Neural progenitor cell (in vitro differentiated cells): ENCODE measurements at regions not wholly inside any gene's neighbourhood (a gene's known extent, or its start where the extent isn't known, plus 50 kb on each side); places are given as distances from the start of the nearest gene placed in this dataset.

ENCODE experiments used
- DNase-seq: peaks from one replicate; pipeline ENCODE4 v3.0.0-alpha.2; 2016; ENCODE audit warnings: low spot score
- H2AFZ ChIP-seq: fragments of 200-600 bp; sonication (generic); replicated peaks from 2 replicates; pipeline ENCODE4 v1.6.1; 2016; ENCODE audit warnings: antibody characterized with exemption
- H3F3A ChIP-seq: fragments of 200-600 bp; sonication (generic); 2 replicates; pipeline ENCODE4 v1.6.1; 2016; ENCODE audit warnings: antibody characterized with exemption, low read depth
- H3K27ac ChIP-seq: fragments of 200-600 bp; sonication (generic); 2 replicates; pipeline ENCODE4 v1.5.1; 2016; ENCODE audit warnings: mild to moderate bottlenecking
- H3K27me3 ChIP-seq: fragments of 200-600 bp; sonication (generic); 2 replicates; pipeline ENCODE4 v1.6.1; 2016; ENCODE audit warnings: mild to moderate bottlenecking, moderate library complexity
- H3K36me3 ChIP-seq: fragments of 200-600 bp; sonication (generic); 2 replicates; pipeline ENCODE4 v1.5.1; 2016
- H3K4me1 ChIP-seq: fragments of 200-600 bp; sonication (generic); 2 replicates; pipeline ENCODE4 v1.6.1; 2016; ENCODE audit warnings: mixed run types
- H3K4me2 ChIP-seq: fragments of 200-600 bp; sonication (generic); 2 replicates; pipeline ENCODE4 v1.6.1; 2016
- H3K4me3 ChIP-seq: fragments of 200-600 bp; sonication (generic); 2 replicates; pipeline ENCODE4 v1.5.1; 2016
- H3K79me2 ChIP-seq: fragments of 200-600 bp; sonication (generic); 2 replicates; pipeline ENCODE4 v1.6.1; 2016; ENCODE audit warnings: low read depth
- H3K9ac ChIP-seq: fragments of 200-600 bp; sonication (generic); 2 replicates; pipeline ENCODE4 v1.6.1; 2016
- H3K9me3 ChIP-seq: fragments of 200-600 bp; sonication (generic); 2 replicates; pipeline ENCODE4 v1.5.1; 2016; ENCODE audit warnings: low read depth
- H4K20me1 ChIP-seq: fragments of 200-600 bp; sonication (generic); 2 replicates; pipeline ENCODE4 v1.6.1; 2016; ENCODE audit warnings: low read depth
- H3K27ac Mint-ChIP-seq: 3 replicates; pipeline ENCODE4 v1.8.0; 2021; ENCODE audit warnings: mixed read lengths
- H3K27me3 Mint-ChIP-seq: 2 replicates; pipeline ENCODE4 v1.8.0; 2022; ENCODE audit warnings: low read depth, mild to moderate bottlenecking, inconsistent platforms, moderate library complexity, mixed read lengths; ENCODE audit not compliant: insufficient read depth
- H3K36me3 Mint-ChIP-seq: 3 replicates; pipeline ENCODE4 v1.8.0; 2021; ENCODE audit warnings: mixed read lengths
- H3K4me1 Mint-ChIP-seq: 3 replicates; pipeline ENCODE4 v1.8.0; 2021; ENCODE audit warnings: mixed read lengths
- H3K4me3 Mint-ChIP-seq: 3 replicates; pipeline ENCODE4 v1.8.0; 2021; ENCODE audit warnings: mild to moderate bottlenecking, moderate library complexity, mixed read lengths
- H3K9me3 Mint-ChIP-seq: 3 replicates; pipeline ENCODE4 v1.8.0; 2020; ENCODE audit warnings: mixed read lengths
- EZH2 ChIP-seq: fragments of 200-600 bp; sonication (generic); IDR thresholded peaks from 2 replicates; pipeline ENCODE4 v1.6.1; 2017; ENCODE audit warnings: antibody characterized with exemption, mild to moderate bottlenecking, moderate library complexity
- EZH2phosphoT487 ChIP-seq: fragments of 200-600 bp; sonication (generic); IDR thresholded peaks from 2 replicates; pipeline ENCODE4 v1.6.1; 2017; ENCODE audit warnings: antibody characterized with exemption
- TF ChIP-seq, protein P1 (sequence below): fragments of 200-600 bp; sonication (generic); IDR thresholded peaks from 2 replicates; pipeline ENCODE4 v1.5.1; 2017; ENCODE audit warnings: antibody characterized with exemption, mild to moderate bottlenecking

DNA sequence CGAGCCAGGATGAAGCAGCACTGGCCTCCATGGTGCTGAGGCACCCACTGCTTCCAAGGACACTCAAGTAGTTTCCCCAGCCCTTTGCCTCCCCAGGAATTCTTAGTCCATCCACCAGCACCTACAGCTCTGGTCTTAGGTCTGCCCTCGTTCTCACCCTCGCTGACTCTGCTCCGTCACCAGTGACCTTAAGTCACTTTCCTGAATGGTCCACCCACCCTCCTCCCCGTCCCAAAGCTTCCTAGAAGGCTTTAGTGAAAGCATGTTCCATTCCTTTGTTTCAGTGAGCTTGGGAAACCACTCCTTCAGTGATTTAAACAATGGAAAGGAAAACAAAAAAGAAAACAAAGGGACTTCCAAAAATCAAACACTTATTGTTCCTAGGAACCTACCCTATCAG, 54.6 kb upstream of the MAP3K1 start:
- Mint-ChIP-seq H3K27ac (no peak overlapping the region), H3K4me1 (peaks cover 3% of the 10 kb centered on the region), H3K4me3 (no peak overlapping the region), H3K36me3 (no peaks in the 10 kb centered on the region), H3K9me3 (no peaks in the 10 kb centered on the region), H3K27me3 (no peaks in the 10 kb centered on the region)
- no peaks in the 10 kb centered on the region for H3K79me2 ChIP-seq
- DNase-seq, result peak; percentile 71
- no peak overlapping the region for H3K4me3 ChIP-seq
- no peak overlapping the region for H3K27ac ChIP-seq
- peak overlapping the region; percentile 32 for H3K4me2 ChIP-seq
- TF ChIP-seq EZH2phosphoT487 (no peak), EZH2 (no peak)
- TF ChIP-seq, protein P1, sequence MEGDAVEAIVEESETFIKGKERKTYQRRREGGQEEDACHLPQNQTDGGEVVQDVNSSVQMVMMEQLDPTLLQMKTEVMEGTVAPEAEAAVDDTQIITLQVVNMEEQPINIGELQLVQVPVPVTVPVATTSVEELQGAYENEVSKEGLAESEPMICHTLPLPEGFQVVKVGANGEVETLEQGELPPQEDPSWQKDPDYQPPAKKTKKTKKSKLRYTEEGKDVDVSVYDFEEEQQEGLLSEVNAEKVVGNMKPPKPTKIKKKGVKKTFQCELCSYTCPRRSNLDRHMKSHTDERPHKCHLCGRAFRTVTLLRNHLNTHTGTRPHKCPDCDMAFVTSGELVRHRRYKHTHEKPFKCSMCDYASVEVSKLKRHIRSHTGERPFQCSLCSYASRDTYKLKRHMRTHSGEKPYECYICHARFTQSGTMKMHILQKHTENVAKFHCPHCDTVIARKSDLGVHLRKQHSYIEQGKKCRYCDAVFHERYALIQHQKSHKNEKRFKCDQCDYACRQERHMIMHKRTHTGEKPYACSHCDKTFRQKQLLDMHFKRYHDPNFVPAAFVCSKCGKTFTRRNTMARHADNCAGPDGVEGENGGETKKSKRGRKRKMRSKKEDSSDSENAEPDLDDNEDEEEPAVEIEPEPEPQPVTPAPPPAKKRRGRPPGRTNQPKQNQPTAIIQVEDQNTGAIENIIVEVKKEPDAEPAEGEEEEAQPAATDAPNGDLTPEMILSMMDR, result no peak
- no peak overlapping the region for H3K9ac ChIP-seq
- no peaks in the 10 kb centered on the region for H3F3A ChIP-seq
- H3K36me3 ChIP-seq, result no peaks in the 10 kb centered on the region
- peaks cover 14% of the 10 kb centered on the region for H3K4me1 ChIP-seq
- no peaks in the 10 kb centered on the region for H3K9me3 ChIP-seq
- H4K20me1 ChIP-seq, result no peaks in the 10 kb centered on the region
- H2AFZ ChIP-seq, result peak overlapping the region; percentile 66
- H3K27me3 ChIP-seq, result no peaks in the 10 kb centered on the region

DNA sequence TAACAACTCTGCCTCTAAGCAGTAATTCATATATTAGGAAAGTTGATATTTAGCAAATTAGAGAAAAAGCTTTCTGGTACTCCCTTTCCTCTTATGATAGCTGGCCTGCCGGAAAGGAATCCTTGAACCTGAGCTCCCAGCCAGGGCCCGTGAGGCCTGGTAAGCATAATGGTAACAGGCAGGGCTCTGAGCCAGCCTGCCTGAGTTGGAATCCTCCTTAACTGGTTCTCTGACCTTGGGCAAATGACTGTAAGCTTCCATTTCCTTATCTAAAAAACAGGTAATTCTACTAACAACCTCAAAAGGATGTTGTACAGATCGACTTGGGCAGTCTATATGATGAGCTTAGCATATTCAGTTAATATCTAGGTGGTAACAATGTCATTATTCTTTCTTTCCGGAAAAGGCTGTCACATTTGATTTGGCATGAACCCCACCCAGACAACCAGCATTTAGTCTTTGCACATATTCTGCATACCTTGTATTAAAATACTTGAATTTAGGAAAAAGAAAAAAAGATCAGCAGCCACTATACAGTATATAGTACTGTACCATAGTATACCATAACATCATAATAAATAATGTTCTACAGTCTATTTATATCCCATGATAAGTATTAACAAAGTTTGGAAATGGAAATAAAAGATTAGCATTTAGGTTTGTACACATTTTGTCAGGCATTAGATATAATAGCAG, 55.7 kb upstream of the MAP3K1 start:
- Histone ChIP-seq H3K79me2 (no peaks in the 10 kb centered on the region), H4K20me1 (no peaks in the 10 kb centered on the region), H3K4me1 (peaks cover 14% of the 10 kb centered on the region), H3K4me3 (no peak overlapping the region), H3K9me3 (no peaks in the 10 kb centered on the region), H3K36me3 (no peaks in the 10 kb centered on the region), H2AFZ (no peak overlapping the region), H3K27ac (no peak overlapping the region), H3K27me3 (no peaks in the 10 kb centered on the region), H3K4me2 (no peak overlapping the region), H3F3A (no peaks in the 10 kb centered on the region), H3K9ac (no peak overlapping the region)
- Mint-ChIP-seq H3K27me3 (no peaks in the 10 kb centered on the region), H3K36me3 (no peaks in the 10 kb centered on the region), H3K4me1 (peaks cover 3% of the 10 kb centered on the region), H3K4me3 (no peak overlapping the region), H3K27ac (no peak overlapping the region), H3K9me3 (no peaks in the 10 kb centered on the region)
- TF ChIP-seq EZH2phosphoT487 (no peak), EZH2 (no peak)
- TF ChIP-seq, protein P1, result no peak
- DNase-seq, result no peak

DNA sequence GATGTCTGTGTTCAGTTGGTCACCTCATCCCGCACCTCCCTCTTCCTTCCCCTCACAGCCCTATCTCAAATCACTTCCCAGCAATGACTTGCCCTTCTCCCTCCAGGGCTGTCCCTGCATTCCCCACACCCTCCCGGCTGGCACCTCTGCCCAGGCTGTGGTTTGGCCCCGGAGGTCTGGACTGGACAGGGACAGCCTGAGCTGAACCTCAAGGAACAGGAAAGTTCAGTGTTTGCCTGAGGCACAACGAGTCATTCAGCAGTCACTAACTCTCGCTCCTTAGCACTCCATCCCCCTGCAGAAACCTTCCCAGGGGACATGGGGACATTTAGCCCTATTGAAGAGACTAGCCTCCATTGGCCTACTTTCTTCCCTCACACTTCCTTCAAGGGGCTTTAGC, 58.3 kb upstream of the MAP3K1 start:
- Histone ChIP-seq H3K4me1 (peaks cover 14% of the 10 kb centered on the region), H3K9me3 (no peaks in the 10 kb centered on the region), H3K36me3 (no peaks in the 10 kb centered on the region), H3K79me2 (no peaks in the 10 kb centered on the region), H3K4me2 (no peak overlapping the region), H3K27me3 (no peaks in the 10 kb centered on the region), H3F3A (no peaks in the 10 kb centered on the region), H3K9ac (no peak overlapping the region), H2AFZ (no peak overlapping the region), H3K27ac (no peak overlapping the region), H4K20me1 (no peaks in the 10 kb centered on the region), H3K4me3 (no peak overlapping the region)
- DNase-seq, result no peak
- no peak overlapping the region for H3K4me3 Mint-ChIP-seq
- H3K27me3 Mint-ChIP-seq, result no peaks in the 10 kb centered on the region
- TF ChIP-seq, protein P1, result no peak
- H3K9me3 Mint-ChIP-seq, result no peaks in the 10 kb centered on the region
- peaks cover 3% of the 10 kb centered on the region for H3K4me1 Mint-ChIP-seq
- H3K27ac Mint-ChIP-seq, result no peak overlapping the region
- no peaks in the 10 kb centered on the region for H3K36me3 Mint-ChIP-seq
